H1 (cell line): ENCODE measurements at regions not wholly inside any gene's neighbourhood (a gene's known extent, or its start where the extent isn't known, plus 50 kb on each side); places are given as distances from the start of the nearest gene placed in this dataset.

ENCODE experiments used
- CTCF ChIA-PET: fragments of 300-600 bp; sonication (Branson Sonifier 250); formaldehyde crosslinking; loops from one replicate; lab custom pipeline; 2021; ENCODE audit not compliant: partially characterized antibody; lab: Charles Lee
- POLR2A ChIA-PET: fragments of 300-600 bp; sonication (Branson Sonifier 250); formaldehyde crosslinking; loops from one replicate; lab custom pipeline; 2021; ENCODE audit warnings: inconsistent platforms; ENCODE audit not compliant: partially characterized antibody; lab: Charles Lee
- DNase-seq, 2 experiments: peaks; one replicate each; pipeline versions ENCODE4 v3.0.0 to v3.0.0-alpha.2; 2010 to 2022; ENCODE audit warnings: low spot score in 2 of 2, low read depth in 1 of 2, mixed read lengths in 1 of 2
- FAIRE-seq: peaks from 2 replicates; lab custom pipeline; 2011; peaks lifted over from hg19 to GRCh38; lab: Jason Lieb, UNC
- H2AFZ ChIP-seq: 2 replicates; pipeline ENCODE4 v1.8.1; 2012; ENCODE audit warnings: low read length, inconsistent platforms
- H2AK5ac ChIP-seq: 2 replicates; pipeline ENCODE4 v1.6.1; 2013; ENCODE audit warnings: low read depth, low read length
- H2BK120ac ChIP-seq: replicated peaks from 2 replicates; pipeline ENCODE3; 2013; ENCODE audit warnings: low read depth, low read length, inconsistent platforms
- H2BK12ac ChIP-seq: 2 replicates; pipeline ENCODE4 v1.6.1; 2013; ENCODE audit warnings: low read depth, low read length
- H2BK15ac ChIP-seq: 2 replicates; pipeline ENCODE4 v1.6.1; 2013; ENCODE audit warnings: low read length
- H2BK20ac ChIP-seq: 2 replicates; pipeline ENCODE4 v1.6.1; 2013; ENCODE audit warnings: low read length
- H2BK5ac ChIP-seq: 2 replicates; pipeline ENCODE4 v1.6.1; 2013; ENCODE audit warnings: low read depth, low read length
- H3K14ac ChIP-seq: 2 replicates; pipeline ENCODE4 v1.6.1; 2013; ENCODE audit warnings: inconsistent platforms; ENCODE audit not compliant: insufficient read length
- H3K18ac ChIP-seq: 2 replicates; pipeline ENCODE4 v1.6.1; 2013; ENCODE audit warnings: low read length; ENCODE audit errors: extremely low read depth
- H3K23ac ChIP-seq: 2 replicates; pipeline ENCODE4 v1.6.1; 2013; ENCODE audit warnings: inconsistent platforms; ENCODE audit not compliant: insufficient read length
- H3K23me2 ChIP-seq: 2 replicates; pipeline ENCODE4 v1.6.1; 2013; ENCODE audit warnings: low read depth, low read length
- H3K27ac ChIP-seq: 2 replicates; pipeline ENCODE4 v1.6.1; 2011; ENCODE audit warnings: low read depth, low read length, inconsistent platforms
- H3K27me3 ChIP-seq, 4 experiments: replicated peaks in 1 of 4; 1 replicate in 1 of 4; 2 replicates in 3 of 4; pipeline versions ENCODE4 v1.6.1 to v1.8.1; 2011 to 2013; ENCODE audit warnings: low read length in 3 of 4, mild to moderate bottlenecking in 3 of 4, inconsistent platforms in 2 of 4, mixed read lengths in 2 of 4, moderate library complexity in 1 of 4; ENCODE audit not compliant: control insufficient read depth in 3 of 4, insufficient read depth in 3 of 4; ENCODE audit errors: extremely low read depth in 1 of 4
- H3K36me3 ChIP-seq, 4 experiments: 2 replicates each; pipeline versions ENCODE4 v1.6.1 to v1.8.1; 2011 to 2013; ENCODE audit warnings: mild to moderate bottlenecking in 4 of 4, low read length in 3 of 4, moderate library complexity in 2 of 4, control low read depth in 1 of 4, inconsistent platforms in 1 of 4; ENCODE audit not compliant: insufficient read depth in 4 of 4, control insufficient read depth in 2 of 4
- H3K4ac ChIP-seq: replicated peaks from 2 replicates; pipeline ENCODE3; 2013; ENCODE audit warnings: low read length, low read depth, mixed read lengths, inconsistent platforms; ENCODE audit not compliant: insufficient read length
- H3K4me1 ChIP-seq, 4 experiments: replicated peaks in 1 of 4; 1 replicate in 1 of 4; 2 replicates in 3 of 4; pipeline versions ENCODE4 v1.6.1 to v1.8.1; 2011 to 2013; ENCODE audit warnings: low read length in 3 of 4, inconsistent platforms in 2 of 4, mixed read lengths in 1 of 4; ENCODE audit not compliant: insufficient read depth in 4 of 4, control insufficient read depth in 3 of 4
- H3K4me2 ChIP-seq, 2 experiments: 2 replicates each; pipeline versions ENCODE4 v1.6.1 to v1.8.1; 2011 to 2013; ENCODE audit warnings: low read depth in 2 of 2, low read length in 2 of 2, control low read depth in 1 of 2, inconsistent platforms in 1 of 2, mild to moderate bottlenecking in 1 of 2; ENCODE audit not compliant: insufficient read depth in 1 of 2
- H3K4me3 ChIP-seq, 4 experiments: fragments of 200-600, 300-600 bp in 1 of 4; sonication (generic), shearing (Covaris generic), sonication (Bioruptor Twin) in 1 of 4; 2 replicates each; pipeline versions ENCODE4 v1.5.1 to v1.8.1; 2011 to 2016; ENCODE audit warnings: low read length in 4 of 4, low read depth in 3 of 4, control low read depth in 2 of 4, inconsistent platforms in 2 of 4, mild to moderate bottlenecking in 2 of 4, mixed read lengths in 1 of 4, moderate library complexity in 1 of 4; ENCODE audit not compliant: insufficient read depth in 2 of 4; ENCODE audit errors: extremely low read depth in 1 of 4
- H3K56ac ChIP-seq: replicated peaks from 2 replicates; pipeline ENCODE3; 2013; ENCODE audit warnings: low read depth, mild to moderate bottlenecking, mixed read lengths, low read length, inconsistent platforms; ENCODE audit not compliant: insufficient read length
- H3K79me1 ChIP-seq: 2 replicates; pipeline ENCODE4 v1.6.1; 2013; ENCODE audit warnings: low read depth, low read length, control low read depth
- H3K79me2 ChIP-seq, 2 experiments: 2 replicates each; pipeline versions ENCODE4 v1.6.1 to v1.8.1; 2012 to 2013; ENCODE audit warnings: low read length in 2 of 2, mild to moderate bottlenecking in 2 of 2, inconsistent platforms in 1 of 2; ENCODE audit not compliant: insufficient read depth in 2 of 2, control insufficient read depth in 1 of 2
- H3K9ac ChIP-seq, 4 experiments: replicated peaks in 1 of 4; 1 replicate in 1 of 4; 2 replicates in 3 of 4; pipeline versions ENCODE4 v1.6.1 to v1.8.1; 2011 to 2013; ENCODE audit warnings: low read depth in 3 of 4, low read length in 3 of 4, control low read depth in 2 of 4, mild to moderate bottlenecking in 2 of 4, moderate library complexity in 2 of 4, inconsistent platforms in 1 of 4; ENCODE audit errors: extremely low read depth in 1 of 4
- H3K9me3 ChIP-seq, 2 experiments: 2 replicates each; pipeline versions ENCODE4 v1.6.1 to v1.8.1; 2012 to 2013; ENCODE audit warnings: mild to moderate bottlenecking in 2 of 2, moderate library complexity in 2 of 2, control low read depth in 1 of 2, inconsistent platforms in 1 of 2, low read depth in 1 of 2, low read length in 1 of 2, mixed read lengths in 1 of 2; ENCODE audit not compliant: insufficient read depth in 2 of 2
- H4K20me1 ChIP-seq, 2 experiments: replicated peaks in 1 of 2; 2 replicates each; pipeline versions ENCODE3 to v1.8.1; 2011 to 2013; ENCODE audit warnings: inconsistent platforms in 2 of 2, low read length in 2 of 2, mild to moderate bottlenecking in 1 of 2; ENCODE audit not compliant: insufficient read depth in 2 of 2, control insufficient read depth in 1 of 2
- H4K5ac ChIP-seq: 2 replicates; pipeline ENCODE4 v1.6.1; 2013; ENCODE audit warnings: low read length, low read depth, mixed read lengths, inconsistent platforms; ENCODE audit not compliant: insufficient read length
- H4K8ac ChIP-seq: 2 replicates; pipeline ENCODE4 v1.8.0; 2013; ENCODE audit warnings: mild to moderate bottlenecking, moderate library complexity, low read length, inconsistent platforms; ENCODE audit not compliant: insufficient read depth; ENCODE audit errors: extremely low read depth
- H4K91ac ChIP-seq: replicated peaks from 2 replicates; pipeline ENCODE3; 2013; ENCODE audit warnings: low read length, mixed read lengths, inconsistent platforms; ENCODE audit not compliant: insufficient read length
- CREB1 ChIP-seq: IDR thresholded peaks from 2 replicates; pipeline ENCODE4 v1.6.1; 2012; ENCODE audit warnings: inconsistent platforms
- JUND ChIP-seq: IDR thresholded peaks from 2 replicates; pipeline ENCODE4 v1.6.1; 2011; ENCODE audit warnings: mild to moderate bottlenecking, improper control_type of control experiment, low read length
- KDM4A ChIP-seq: IDR thresholded peaks from one replicate; pipeline ENCODE4 v1.7.1; 2012; ENCODE audit warnings: low read depth, mild to moderate bottlenecking, moderate library complexity, low read length, inconsistent platforms; ENCODE audit not compliant: severe bottlenecking
- POLR2A ChIP-seq, 2 experiments: IDR thresholded peaks; 1 replicate in 1 of 2; 2 replicates in 1 of 2; pipeline ENCODE4 v1.6.1; 2011; ENCODE audit warnings: low read depth in 2 of 2, low read length in 2 of 2, mild to moderate bottlenecking in 2 of 2; ENCODE audit errors: control extremely low read depth in 1 of 2
- SP4 ChIP-seq: IDR thresholded peaks from 2 replicates; pipeline ENCODE4 v1.6.1; 2012; ENCODE audit warnings: low read length, inconsistent platforms
- TAF7 ChIP-seq: optimal IDR thresholded peaks from 2 replicates; pipeline ENCODE3; 2011; ENCODE audit warnings: low read depth, mild to moderate bottlenecking, inconsistent platforms, low read length, moderate library complexity, borderline replicate concordance
- WGBS, 2 experiments: shearing (Covaris generic) in 1 of 2; methylation state at CpG; one replicate each; pipeline versions ENCODE4 v1.1.6 to v1.1.7; 2013 to 2015; ENCODE audit warnings: low lambda C conversion rate in 2 of 2, mixed read lengths in 2 of 2, inconsistent platforms in 1 of 2, low coverage in 1 of 2, missing lambda C conversion rate in 1 of 2; ENCODE audit not compliant: insufficient replicate concordance in 2 of 2, insufficient coverage in 1 of 2, insufficient read length in 1 of 2; ENCODE audit errors: extremely low coverage in 1 of 2, missing lambda C conversion rate in 1 of 2; 5-methylcytosine and 5-hydroxymethylcytosine counted together
- TF ChIP-seq, protein P1 (sequence below): IDR thresholded peaks from 2 replicates; pipeline ENCODE4 v1.6.1; 2011; ENCODE audit warnings: low read depth, mild to moderate bottlenecking, low read length; ENCODE audit not compliant: insufficient read depth
- TF ChIP-seq, protein P2 (sequence below), 3 experiments: IDR thresholded peaks; 1 replicate in 2 of 3; 2 replicates in 1 of 3; pipeline versions ENCODE4 v1.5.1 to v1.6.1; 2011; ENCODE audit warnings: low read length in 3 of 3, mild to moderate bottlenecking in 3 of 3, inconsistent platforms in 2 of 3, low read depth in 1 of 3, moderate library complexity in 1 of 3; ENCODE audit not compliant: insufficient read depth in 1 of 3; ENCODE audit errors: control extremely low read depth in 1 of 3

DNA sequence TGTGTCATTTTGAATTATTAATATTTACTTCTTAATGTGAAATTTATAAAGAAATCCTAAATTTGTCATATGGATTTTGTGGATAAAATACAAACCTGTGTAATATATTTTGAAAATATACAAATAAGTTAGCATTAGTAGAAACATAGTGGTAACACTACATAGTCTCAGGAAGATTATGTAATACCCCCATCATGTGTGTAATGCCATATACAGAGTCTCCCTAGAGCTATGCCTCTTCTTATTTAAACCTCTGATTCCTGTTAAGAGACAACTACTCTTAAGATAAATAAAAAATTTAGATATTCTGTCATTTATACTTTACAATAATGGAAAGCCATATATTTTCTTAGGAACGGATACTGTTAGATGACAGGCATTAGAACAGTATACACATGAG is 2012.0 kb upstream of the LRRTM1 start:
- H3K79me2 ChIP-seq = no peaks in the 10 kb centered on the region
- no peaks in the 10 kb centered on the region for H3K36me3 ChIP-seq
- no peak overlapping the region for H3K9ac ChIP-seq
- H2BK20ac ChIP-seq = no peak overlapping the region
- TF ChIP-seq, protein P1, sequence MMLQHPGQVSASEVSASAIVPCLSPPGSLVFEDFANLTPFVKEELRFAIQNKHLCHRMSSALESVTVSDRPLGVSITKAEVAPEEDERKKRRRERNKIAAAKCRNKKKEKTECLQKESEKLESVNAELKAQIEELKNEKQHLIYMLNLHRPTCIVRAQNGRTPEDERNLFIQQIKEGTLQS = no peak
- TF ChIP-seq POLR2A (IDR thresholded peaks at IDR 0.05; ENCODE audit: control extremely low read depth in 1 of 2, low read depth in 2 of 2, low read length in 2 of 2) = no peak
- TF ChIP-seq CREB1 = no peak
- no peak for TF ChIP-seq TAF7
- no peak for TF ChIP-seq JUND
- TF ChIP-seq SP4 = no peak
- TF ChIP-seq, protein P2, sequence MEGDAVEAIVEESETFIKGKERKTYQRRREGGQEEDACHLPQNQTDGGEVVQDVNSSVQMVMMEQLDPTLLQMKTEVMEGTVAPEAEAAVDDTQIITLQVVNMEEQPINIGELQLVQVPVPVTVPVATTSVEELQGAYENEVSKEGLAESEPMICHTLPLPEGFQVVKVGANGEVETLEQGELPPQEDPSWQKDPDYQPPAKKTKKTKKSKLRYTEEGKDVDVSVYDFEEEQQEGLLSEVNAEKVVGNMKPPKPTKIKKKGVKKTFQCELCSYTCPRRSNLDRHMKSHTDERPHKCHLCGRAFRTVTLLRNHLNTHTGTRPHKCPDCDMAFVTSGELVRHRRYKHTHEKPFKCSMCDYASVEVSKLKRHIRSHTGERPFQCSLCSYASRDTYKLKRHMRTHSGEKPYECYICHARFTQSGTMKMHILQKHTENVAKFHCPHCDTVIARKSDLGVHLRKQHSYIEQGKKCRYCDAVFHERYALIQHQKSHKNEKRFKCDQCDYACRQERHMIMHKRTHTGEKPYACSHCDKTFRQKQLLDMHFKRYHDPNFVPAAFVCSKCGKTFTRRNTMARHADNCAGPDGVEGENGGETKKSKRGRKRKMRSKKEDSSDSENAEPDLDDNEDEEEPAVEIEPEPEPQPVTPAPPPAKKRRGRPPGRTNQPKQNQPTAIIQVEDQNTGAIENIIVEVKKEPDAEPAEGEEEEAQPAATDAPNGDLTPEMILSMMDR (IDR thresholded peaks at IDR 0.05; ENCODE audit: control extremely low read depth in 1 of 3, insufficient read depth in 1 of 3, low read depth in 1 of 3, low read length in 3 of 3) = no peak
- no peak for TF ChIP-seq KDM4A
- H3K23ac ChIP-seq = no peak overlapping the region
- WGBS, 2 experiments = 95% methylated on average over 1 of the region's 1 CpG; no CpG with 5 or more reads in 1 of the 2 experiments
- H2BK5ac ChIP-seq = no peak overlapping the region
- no peak overlapping the region for H4K8ac ChIP-seq
- H2AK5ac ChIP-seq = no peak overlapping the region
- no peak overlapping the region for H3K4me2 ChIP-seq
- POLR2A ChIA-PET = no interaction called here
- H2BK120ac ChIP-seq = no peak overlapping the region
- H3K79me1 ChIP-seq = no peaks in the 10 kb centered on the region
- H3K4ac ChIP-seq = no peak overlapping the region
- H4K5ac ChIP-seq = no peak overlapping the region
- H3K18ac ChIP-seq = no peak overlapping the region
- H3K4me3 ChIP-seq = no peak overlapping the region
- H3K27ac ChIP-seq = no peak overlapping the region
- no peaks in the 10 kb centered on the region for H4K20me1 ChIP-seq
- no peak overlapping the region for H2BK12ac ChIP-seq
- no peak overlapping the region for H2BK15ac ChIP-seq
- no peak overlapping the region for H3K14ac ChIP-seq
- H3K9me3 ChIP-seq = no peaks in the 10 kb centered on the region
- H3K4me1 ChIP-seq = no peaks in the 10 kb centered on the region
- no peak overlapping the region for H2AFZ ChIP-seq
- DNase-seq (no peak), FAIRE-seq (no peak)
- no peak overlapping the region for H4K91ac ChIP-seq
- no peak overlapping the region for H3K56ac ChIP-seq
- H3K27me3 ChIP-seq = no peaks in the 10 kb centered on the region
- H3K23me2 ChIP-seq = no peaks in the 10 kb centered on the region
- CTCF ChIA-PET = no interaction called here
